ENCODE measurements at regions not wholly inside any gene's neighbourhood (a gene's known extent, or its start where the extent isn't known, plus 50 kb on each side); places are given as distances from the start of the nearest gene placed in this dataset.

GRCh38 chr14:26855077-26855753 lies 257.4 kb upstream of the NOVA1 start:
- no peak for DNase-seq (ENCODE audit: low spot score)

GRCh38 chr14:26856876-26857518 lies 259.2 kb upstream of the NOVA1 start:
- DNase-seq (ENCODE audit: low spot score): no peak

- DNase-seq (ENCODE audit: low spot score): no peak
Observed at GRCh38 chr14:26859483-26859882, 261.6 kb upstream of the NOVA1 start.

GRCh38 chr14:26860111-26860510 lies 262.3 kb upstream of the NOVA1 start:
- no peak for DNase-seq (ENCODE audit: low spot score)

- no peak for DNase-seq (ENCODE audit: low spot score)
Observed at GRCh38 chr14:26863736-26864135, 265.9 kb upstream of the NOVA1 start.

GRCh38 chr14:26866721-26867120 lies 268.9 kb upstream of the NOVA1 start:
- DNase-seq (ENCODE audit: low spot score): no peak

GRCh38 chr14:26867171-26867757 lies 269.4 kb upstream of the NOVA1 start:
- no peak for DNase-seq (ENCODE audit: low spot score)

GRCh38 chr14:26870096-26870495 lies 272.3 kb upstream of the NOVA1 start:
- DNase-seq (ENCODE audit: low spot score): no peak

GRCh38 chr14:26870722-26871617 lies 273.1 kb upstream of the NOVA1 start:
- no peak for DNase-seq (ENCODE audit: low spot score)

GRCh38 chr14:26872515-26873361 lies 274.9 kb upstream of the NOVA1 start:
- DNase-seq (ENCODE audit: low spot score): no peak

GRCh38 chr14:26873362-26873960 lies 275.6 kb upstream of the NOVA1 start:
- no peak for DNase-seq (ENCODE audit: low spot score)

GRCh38 chr14:26887847-26888246 lies 290.0 kb upstream of the NOVA1 start:
- DNase-seq (ENCODE audit: low spot score): no peak

GRCh38 chr14:26888592-26888991 lies 290.8 kb upstream of the NOVA1 start:
- DNase-seq (ENCODE audit: low spot score): no peak

GRCh38 chr14:26896447-26896846 lies 298.6 kb upstream of the NOVA1 start:
- no peak for DNase-seq (ENCODE audit: low spot score)

GRCh38 chr14:26897196-26897595 lies 299.4 kb upstream of the NOVA1 start:
- DNase-seq (ENCODE audit: low spot score): no peak

- DNase-seq (ENCODE audit: low spot score): no peak
Observed at GRCh38 chr14:26905229-26905628, 307.4 kb upstream of the NOVA1 start.

- DNase-seq (ENCODE audit: low spot score): no peak
Observed at GRCh38 chr14:26913786-26914185, 316.0 kb upstream of the NOVA1 start.

- DNase-seq (ENCODE audit: low spot score): no peak
Observed at GRCh38 chr14:26917086-26917485, 319.3 kb upstream of the NOVA1 start.

- no peak for DNase-seq (ENCODE audit: low spot score)
Observed at GRCh38 chr14:26925876-26926584, 328.2 kb upstream of the NOVA1 start.

- no peak for DNase-seq (ENCODE audit: low spot score)
Observed at GRCh38 chr14:26926585-26926984, 328.8 kb upstream of the NOVA1 start.

- DNase-seq (ENCODE audit: low spot score): no peak
Observed at GRCh38 chr14:26928019-26928418, 330.2 kb upstream of the NOVA1 start.

Data from HuH-7.5 (cell line).